ENCODE measurements at regions not wholly inside any gene's neighbourhood (a gene's known extent, or its start where the extent isn't known, plus 50 kb on each side); places are given as distances from the start of the nearest gene placed in this dataset.

GRCh38 chr12:3999904-4000303 lies 126.7 kb upstream of the PARP11 start:
- TF ChIP-seq CTCF (IDR thresholded peaks at IDR 0.05; ENCODE audit: poor library complexity, severe bottlenecking) (no peak), EZH2 (IDR thresholded peaks at IDR 0.05; ENCODE audit: borderline replicate concordance, insufficient read depth, low read length, poor library complexity, severe bottlenecking) (no peak), EP300 (conservative IDR thresholded peaks at IDR 0.05; ENCODE audit: poor library complexity, severe bottlenecking) (no peak), SMC3 (conservative IDR thresholded peaks at IDR 0.05; ENCODE audit: poor library complexity) (no peak), POLR2AphosphoS5 (IDR thresholded peaks at IDR 0.05) (no peak)
